Upper lobe of right lung (tissue), 1 donor: ENCODE measurements at regions not wholly inside any gene's neighbourhood (a gene's known extent, or its start where the extent isn't known, plus 50 kb on each side); places are given as distances from the start of the nearest gene placed in this dataset.

Experiments used
- ATAC-seq: fragments of 200-7000 bp; cut with Tn5 transposase; one replicate; pipeline ENCODE4 v1.9.1; 2020; ENCODE audit warnings: mild to moderate bottlenecking, moderate library complexity
- DNase-seq: peaks from one replicate; pipeline ENCODE4 v3.0.0-alpha.2; 2020
- H3K27ac ChIP-seq: fragments of 200-600 bp; one replicate; pipeline ENCODE4 v1.8.0; 2022
- H3K27me3 ChIP-seq: fragments of 200-600 bp; one replicate; pipeline ENCODE4 v1.8.0; 2022; ENCODE audit warnings: mild to moderate bottlenecking
- H3K36me3 ChIP-seq: fragments of 200-600 bp; one replicate; pipeline ENCODE4 v1.8.0; 2022
- H3K4me1 ChIP-seq: fragments of 200-600 bp; one replicate; pipeline ENCODE4 v1.8.0; 2022
- H3K4me3 ChIP-seq: fragments of 200-600 bp; one replicate; pipeline ENCODE4 v1.8.0; 2022; ENCODE audit warnings: mild to moderate bottlenecking
- H3K9me3 ChIP-seq: fragments of 200-600 bp; one replicate; pipeline ENCODE4 v1.8.0; 2022
- intact Hi-C: fragments of 100-400 bp; cut with DNase I; formaldehyde crosslinking; loops from one replicate; pipeline ENCODE4 v1.11.0; 2022
- TF ChIP-seq, protein P1 (sequence below): fragments of 200-600 bp; IDR thresholded peaks from one replicate; pipeline ENCODE4 v1.8.0; 2022; ENCODE audit warnings: antibody characterized with exemption
- donor health status: DM: no; HTN: yes; CAD: no; lungs with severe emphysema.

DNA sequence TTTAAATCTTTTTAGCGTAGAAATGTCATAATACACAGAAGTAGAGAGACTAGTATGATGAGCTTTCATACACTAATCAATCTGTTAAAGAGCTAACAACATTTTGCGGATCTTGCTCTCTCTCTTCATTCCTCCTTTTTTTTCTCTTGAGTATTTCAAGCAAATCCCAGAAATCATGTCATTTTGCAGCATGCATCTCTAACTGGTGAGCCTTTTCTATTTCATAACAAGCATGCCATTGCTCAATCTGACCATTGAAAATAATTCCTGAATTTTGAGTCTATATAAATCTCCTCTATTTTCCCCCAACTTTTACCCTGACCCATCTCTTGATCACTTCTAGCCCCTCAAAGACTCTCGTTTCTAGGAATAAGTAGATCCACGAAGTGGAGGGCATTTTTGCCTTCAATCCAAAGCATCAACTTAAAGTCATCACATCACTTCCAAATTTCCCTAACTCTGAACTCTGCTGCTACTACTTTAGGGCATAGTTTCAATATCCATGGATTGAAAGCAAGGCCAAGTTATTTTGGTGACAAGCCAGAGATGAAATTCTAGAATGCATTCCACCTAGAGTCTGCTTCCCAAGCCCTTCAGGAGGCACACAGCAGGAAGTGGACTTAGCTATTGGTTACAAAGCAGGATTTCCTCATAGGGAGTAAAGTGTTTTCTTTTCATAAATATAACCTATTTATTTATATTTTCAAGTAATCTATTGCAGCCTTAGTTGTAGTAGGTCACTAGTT, 253.5 kb upstream of the ZPLD1 start:
- ATAC-seq (peak; percentile 70), DNase-seq (no peak)
- Histone ChIP-seq H3K27ac (peak overlapping the region; percentile 77), H3K36me3 (no peaks in the 10 kb centered on the region), H3K4me3 (no peak overlapping the region), H3K4me1 (peaks cover 51% of the 10 kb centered on the region), H3K27me3 (no peaks in the 10 kb centered on the region), H3K9me3 (no peaks in the 10 kb centered on the region)
- intact Hi-C loops: no loop called here
- TF ChIP-seq, protein P1, sequence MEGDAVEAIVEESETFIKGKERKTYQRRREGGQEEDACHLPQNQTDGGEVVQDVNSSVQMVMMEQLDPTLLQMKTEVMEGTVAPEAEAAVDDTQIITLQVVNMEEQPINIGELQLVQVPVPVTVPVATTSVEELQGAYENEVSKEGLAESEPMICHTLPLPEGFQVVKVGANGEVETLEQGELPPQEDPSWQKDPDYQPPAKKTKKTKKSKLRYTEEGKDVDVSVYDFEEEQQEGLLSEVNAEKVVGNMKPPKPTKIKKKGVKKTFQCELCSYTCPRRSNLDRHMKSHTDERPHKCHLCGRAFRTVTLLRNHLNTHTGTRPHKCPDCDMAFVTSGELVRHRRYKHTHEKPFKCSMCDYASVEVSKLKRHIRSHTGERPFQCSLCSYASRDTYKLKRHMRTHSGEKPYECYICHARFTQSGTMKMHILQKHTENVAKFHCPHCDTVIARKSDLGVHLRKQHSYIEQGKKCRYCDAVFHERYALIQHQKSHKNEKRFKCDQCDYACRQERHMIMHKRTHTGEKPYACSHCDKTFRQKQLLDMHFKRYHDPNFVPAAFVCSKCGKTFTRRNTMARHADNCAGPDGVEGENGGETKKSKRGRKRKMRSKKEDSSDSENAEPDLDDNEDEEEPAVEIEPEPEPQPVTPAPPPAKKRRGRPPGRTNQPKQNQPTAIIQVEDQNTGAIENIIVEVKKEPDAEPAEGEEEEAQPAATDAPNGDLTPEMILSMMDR: no peak

DNA sequence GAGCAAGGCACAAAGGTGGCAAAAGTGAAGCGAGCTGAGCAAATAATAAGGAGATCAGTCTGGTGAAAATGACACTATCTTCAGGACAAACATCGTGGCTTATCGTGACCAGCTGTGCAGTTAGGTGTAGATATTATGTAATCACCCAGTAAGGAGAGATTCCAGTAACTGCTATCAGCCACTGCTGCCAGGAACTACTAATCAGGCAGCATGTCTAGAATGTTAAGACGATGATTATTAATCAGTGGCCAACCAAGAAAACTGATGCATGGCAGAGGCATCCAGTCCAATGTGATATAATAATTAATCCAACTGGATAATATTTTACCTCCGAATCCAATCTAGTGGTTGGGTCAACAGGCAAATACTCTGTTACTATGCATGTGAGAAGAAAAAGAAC, 252.7 kb upstream of the ZPLD1 start:
- TF ChIP-seq, protein P1: no peak
- ATAC-seq: peak; percentile 60
- Histone ChIP-seq H3K36me3 (no peaks in the 10 kb centered on the region), H3K4me3 (no peak overlapping the region), H3K4me1 (peaks cover 51% of the 10 kb centered on the region), H3K27me3 (no peaks in the 10 kb centered on the region), H3K9me3 (no peaks in the 10 kb centered on the region), H3K27ac (peak overlapping the region; percentile 77)
- intact Hi-C loops: no loop called here
- no peak for DNase-seq

DNA sequence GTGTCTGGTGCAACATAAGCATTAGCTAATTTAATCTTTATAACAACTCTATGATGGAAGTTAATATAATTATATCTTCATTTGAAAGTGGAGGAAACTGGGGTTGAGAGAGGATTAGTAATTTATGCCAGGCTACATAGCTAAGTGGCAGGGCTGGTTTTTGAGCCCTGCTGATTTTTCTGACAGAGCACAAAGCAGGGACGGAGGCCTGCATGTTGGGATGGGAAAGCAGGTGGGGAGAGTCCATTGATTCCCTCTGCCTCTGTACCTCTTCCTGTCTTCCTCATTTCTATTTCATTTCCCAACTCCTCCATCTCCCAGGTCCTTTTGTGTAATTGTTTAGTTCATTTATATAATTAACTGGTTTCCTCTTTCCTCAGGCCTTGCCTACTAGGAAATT, 251.6 kb upstream of the ZPLD1 start:
- Histone ChIP-seq H3K27ac (peak overlapping the region; percentile 77), H3K36me3 (no peaks in the 10 kb centered on the region), H3K4me1 (peaks cover 51% of the 10 kb centered on the region), H3K4me3 (no peak overlapping the region), H3K27me3 (no peaks in the 10 kb centered on the region), H3K9me3 (no peaks in the 10 kb centered on the region)
- intact Hi-C loops: no loop called here
- DNase-seq (no peak), ATAC-seq (no peak)
- TF ChIP-seq, protein P1: no peak

DNA sequence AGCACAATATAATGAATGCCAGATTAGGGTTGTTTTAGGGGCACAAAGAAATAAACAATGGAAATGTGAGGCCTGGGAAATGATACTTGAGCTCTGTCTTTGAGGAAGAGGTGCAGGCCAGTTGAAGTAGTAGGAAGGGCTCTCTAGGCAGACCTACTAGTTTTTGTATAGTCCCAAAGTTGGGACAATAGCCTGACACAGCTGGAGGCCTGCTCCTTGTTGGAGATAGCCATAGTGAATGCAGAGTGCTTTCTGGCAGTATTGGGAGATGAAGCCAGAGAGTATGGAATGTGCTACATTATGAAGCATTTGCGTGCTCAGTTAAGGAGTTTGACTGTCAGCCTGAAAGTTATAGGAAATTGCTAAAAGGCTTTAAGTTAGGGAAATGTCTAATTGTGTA, 251.2 kb upstream of the ZPLD1 start:
- ATAC-seq: no peak
- peak overlapping the region; percentile 77 for H3K27ac ChIP-seq
- intact Hi-C loops: no loop called here
- no peaks in the 10 kb centered on the region for H3K36me3 ChIP-seq
- TF ChIP-seq, protein P1: no peak
- no peaks in the 10 kb centered on the region for H3K9me3 ChIP-seq
- DNase-seq: no peak
- H3K4me3 ChIP-seq: no peak overlapping the region
- no peaks in the 10 kb centered on the region for H3K27me3 ChIP-seq
- peaks cover 50% of the 10 kb centered on the region for H3K4me1 ChIP-seq

DNA sequence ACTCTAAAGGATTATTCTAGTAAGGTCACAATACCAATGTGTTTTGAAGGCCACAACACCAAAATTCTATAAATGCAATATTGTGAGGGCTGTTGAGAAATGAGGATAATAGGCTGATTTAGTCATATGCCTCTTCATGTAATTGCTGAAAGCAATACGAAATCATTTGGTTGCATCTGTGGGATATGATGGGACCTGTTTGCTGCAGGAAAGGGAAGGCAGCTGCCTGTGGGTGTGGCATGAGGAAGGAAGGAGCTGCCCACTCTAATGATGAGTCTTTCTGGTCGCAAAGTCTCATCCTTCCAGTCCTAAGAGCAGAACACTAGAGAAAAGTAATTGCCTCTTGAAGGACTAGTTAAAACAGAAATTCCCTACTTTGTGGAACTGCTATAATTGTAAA, 245.3 kb upstream of the ZPLD1 start:
- H3K36me3 ChIP-seq: no peaks in the 10 kb centered on the region
- H3K27ac ChIP-seq: no peak overlapping the region
- no peaks in the 10 kb centered on the region for H3K27me3 ChIP-seq
- no peak overlapping the region for H3K4me3 ChIP-seq
- peak; percentile 92 for ATAC-seq
- no peak for DNase-seq
- H3K4me1 ChIP-seq: peaks cover 2% of the 10 kb centered on the region
- intact Hi-C loops: no loop called here
- H3K9me3 ChIP-seq: no peaks in the 10 kb centered on the region
- TF ChIP-seq, protein P1: no peak
